Suprapubic skin (tissue), 4 donors: ENCODE measurements at regions not wholly inside any gene's neighbourhood (a gene's known extent, or its start where the extent isn't known, plus 50 kb on each side); places are given as distances from the start of the nearest gene placed in this dataset.

Source experiments
- DNase-seq, 2 donors: peaks; one replicate each; pipeline ENCODE4 v3.0.0-alpha.2; 2019; ENCODE audit warnings: low spot score in 2 of 2
- H3K27ac ChIP-seq: fragments of 200-600 bp; sonication (generic); one replicate; pipeline ENCODE4 v1.5.1; 2019
- H3K27me3 ChIP-seq: fragments of 200-600 bp; sonication (generic); one replicate; pipeline ENCODE4 v1.5.1; 2019
- H3K36me3 ChIP-seq: fragments of 200-600 bp; sonication (generic); one replicate; pipeline ENCODE4 v1.5.1; 2019
- H3K4me1 ChIP-seq: fragments of 200-600 bp; sonication (generic); one replicate; pipeline ENCODE4 v1.5.1; 2019
- H3K4me3 ChIP-seq: fragments of 200-600 bp; sonication (generic); one replicate; pipeline ENCODE4 v1.5.1; 2019; ENCODE audit warnings: mild to moderate bottlenecking
- H3K9me3 ChIP-seq: fragments of 200-600 bp; sonication (generic); one replicate; pipeline ENCODE4 v1.5.1; 2019
- EP300 ChIP-seq: sonication (generic); formaldehyde crosslinking; IDR thresholded peaks from one replicate; pipeline ENCODE4 v1.6.1; 2017; ENCODE audit warnings: antibody characterized with exemption
- POLR2A ChIP-seq, 2 donors: fragments of 450-650 bp; IDR thresholded peaks; one replicate each; pipeline ENCODE4 v1.6.1; 2017; ENCODE audit warnings: antibody characterized with exemption in 2 of 2, mild to moderate bottlenecking in 2 of 2, moderate library complexity in 2 of 2
- POLR2AphosphoS5 ChIP-seq, 3 donors: sonication (generic); formaldehyde crosslinking; IDR thresholded peaks; one replicate each; pipeline ENCODE4 v1.6.1; 2017; ENCODE audit warnings: antibody characterized with exemption in 3 of 3
- WGBS: methylation state at CpG from one replicate; pipeline ENCODE4 v1.1.5; 2018; 5-methylcytosine and 5-hydroxymethylcytosine counted together
- TF ChIP-seq, protein P1 (sequence below), 2 donors: fragments of 200-600 bp in 1 of 2; fragments of 450-650 bp in 1 of 2; sonication (generic) in 1 of 2; IDR thresholded peaks; one replicate each; pipeline ENCODE4 v1.5.1; 2016 to 2019; ENCODE audit warnings: antibody characterized with exemption in 2 of 2, mild to moderate bottlenecking in 1 of 2, moderate library complexity in 1 of 2

DNA sequence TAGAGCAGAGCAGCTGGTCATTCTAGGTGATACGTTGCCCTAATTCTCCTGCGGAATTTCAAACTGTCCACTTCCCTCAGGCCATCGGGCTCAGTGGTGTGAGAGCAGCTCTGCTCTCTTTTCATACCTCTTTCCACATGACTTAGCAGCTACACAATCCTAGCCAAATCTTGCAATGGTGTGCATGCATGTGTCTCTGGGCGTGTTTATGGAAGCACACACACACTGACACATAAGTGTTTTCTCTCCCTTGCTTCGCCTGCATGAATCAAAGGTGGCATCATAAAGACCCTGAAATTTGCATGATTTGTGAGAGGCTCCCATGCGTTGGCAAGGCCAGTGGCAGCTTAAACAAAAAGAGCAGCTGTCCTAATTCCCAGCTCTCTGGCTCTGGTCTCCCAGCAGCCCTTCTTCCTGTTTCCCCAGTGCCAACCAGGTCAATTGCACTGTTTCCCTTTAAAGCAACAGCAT is 1189.5 kb downstream of the GATA3 start:
- H3K27me3 ChIP-seq = peaks cover 14% of the 10 kb centered on the region
- H3K4me3 ChIP-seq = no peak overlapping the region
- no peaks in the 10 kb centered on the region for H3K4me1 ChIP-seq
- 70% methylated on average over 6 of the region's 6 CpGs for WGBS
- no peak overlapping the region for H3K27ac ChIP-seq
- no peaks in the 10 kb centered on the region for H3K36me3 ChIP-seq
- no peak for DNase-seq
- no peaks in the 10 kb centered on the region for H3K9me3 ChIP-seq
- TF ChIP-seq EP300 (no peak), POLR2AphosphoS5 (IDR thresholded peaks at IDR 0.05) (no peak), POLR2A (IDR thresholded peaks at IDR 0.05) (no peak)
- TF ChIP-seq, protein P1, sequence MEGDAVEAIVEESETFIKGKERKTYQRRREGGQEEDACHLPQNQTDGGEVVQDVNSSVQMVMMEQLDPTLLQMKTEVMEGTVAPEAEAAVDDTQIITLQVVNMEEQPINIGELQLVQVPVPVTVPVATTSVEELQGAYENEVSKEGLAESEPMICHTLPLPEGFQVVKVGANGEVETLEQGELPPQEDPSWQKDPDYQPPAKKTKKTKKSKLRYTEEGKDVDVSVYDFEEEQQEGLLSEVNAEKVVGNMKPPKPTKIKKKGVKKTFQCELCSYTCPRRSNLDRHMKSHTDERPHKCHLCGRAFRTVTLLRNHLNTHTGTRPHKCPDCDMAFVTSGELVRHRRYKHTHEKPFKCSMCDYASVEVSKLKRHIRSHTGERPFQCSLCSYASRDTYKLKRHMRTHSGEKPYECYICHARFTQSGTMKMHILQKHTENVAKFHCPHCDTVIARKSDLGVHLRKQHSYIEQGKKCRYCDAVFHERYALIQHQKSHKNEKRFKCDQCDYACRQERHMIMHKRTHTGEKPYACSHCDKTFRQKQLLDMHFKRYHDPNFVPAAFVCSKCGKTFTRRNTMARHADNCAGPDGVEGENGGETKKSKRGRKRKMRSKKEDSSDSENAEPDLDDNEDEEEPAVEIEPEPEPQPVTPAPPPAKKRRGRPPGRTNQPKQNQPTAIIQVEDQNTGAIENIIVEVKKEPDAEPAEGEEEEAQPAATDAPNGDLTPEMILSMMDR (IDR thresholded peaks at IDR 0.05) = no peak

DNA sequence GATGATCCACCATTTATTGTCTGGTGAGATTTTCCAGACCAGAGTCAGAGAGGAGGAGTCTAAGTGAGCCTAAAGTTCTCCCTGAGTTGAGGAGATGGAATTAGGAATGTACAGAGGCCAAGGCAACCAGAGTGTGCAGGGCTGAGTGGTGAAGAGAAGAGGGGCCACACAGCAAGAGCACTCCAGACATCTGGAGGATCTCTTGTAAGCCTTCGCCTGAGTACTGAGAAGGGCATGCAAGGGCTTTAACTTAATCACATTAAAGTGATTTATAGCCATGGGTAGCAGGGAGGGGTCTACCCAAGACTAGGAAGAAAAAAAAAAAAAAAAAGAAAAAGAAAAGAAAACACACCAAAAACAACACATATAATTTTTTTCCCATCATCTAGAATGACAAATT is 1190.4 kb downstream of the GATA3 start:
- Histone ChIP-seq H3K9me3 (no peaks in the 10 kb centered on the region), H3K27me3 (peaks cover 12% of the 10 kb centered on the region), H3K36me3 (no peaks in the 10 kb centered on the region), H3K4me3 (no peak overlapping the region), H3K4me1 (no peaks in the 10 kb centered on the region), H3K27ac (no peak overlapping the region)
- no peak for DNase-seq
- 75% methylated on average over 1 of the region's 1 CpG for WGBS
- TF ChIP-seq POLR2AphosphoS5 (IDR thresholded peaks at IDR 0.05) = no peak
- TF ChIP-seq, protein P1 (IDR thresholded peaks at IDR 0.05) = no peak
- no peak for TF ChIP-seq POLR2A (IDR thresholded peaks at IDR 0.05)
- no peak for TF ChIP-seq EP300

DNA sequence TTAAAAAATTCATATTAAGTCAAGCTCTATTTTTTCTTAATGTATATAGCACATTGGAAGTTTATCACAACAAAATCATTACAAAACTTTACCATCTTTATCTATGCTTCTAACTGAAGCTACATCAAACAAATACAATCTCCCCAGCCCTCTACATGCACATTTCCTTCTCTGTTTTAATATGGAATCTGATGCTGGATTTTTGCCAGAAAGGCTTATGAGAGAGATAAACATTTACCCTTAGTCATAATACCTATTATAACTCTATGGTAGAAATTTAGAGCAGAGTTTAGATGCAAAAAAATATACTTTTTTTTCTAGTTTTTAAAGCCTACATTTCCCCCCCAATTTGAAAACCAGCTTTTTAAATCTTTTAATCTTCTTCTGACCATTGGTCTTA is 1198.6 kb downstream of the GATA3 start:
- no peaks in the 10 kb centered on the region for H3K4me1 ChIP-seq
- no peak for DNase-seq
- no peaks in the 10 kb centered on the region for H3K27me3 ChIP-seq
- H3K9me3 ChIP-seq = no peaks in the 10 kb centered on the region
- H3K4me3 ChIP-seq = no peak overlapping the region
- TF ChIP-seq EP300 (no peak), POLR2AphosphoS5 (IDR thresholded peaks at IDR 0.05) (no peak), POLR2A (IDR thresholded peaks at IDR 0.05) (no peak)
- TF ChIP-seq, protein P1 (IDR thresholded peaks at IDR 0.05) = no peak
- no peaks in the 10 kb centered on the region for H3K36me3 ChIP-seq
- H3K27ac ChIP-seq = no peak overlapping the region

DNA sequence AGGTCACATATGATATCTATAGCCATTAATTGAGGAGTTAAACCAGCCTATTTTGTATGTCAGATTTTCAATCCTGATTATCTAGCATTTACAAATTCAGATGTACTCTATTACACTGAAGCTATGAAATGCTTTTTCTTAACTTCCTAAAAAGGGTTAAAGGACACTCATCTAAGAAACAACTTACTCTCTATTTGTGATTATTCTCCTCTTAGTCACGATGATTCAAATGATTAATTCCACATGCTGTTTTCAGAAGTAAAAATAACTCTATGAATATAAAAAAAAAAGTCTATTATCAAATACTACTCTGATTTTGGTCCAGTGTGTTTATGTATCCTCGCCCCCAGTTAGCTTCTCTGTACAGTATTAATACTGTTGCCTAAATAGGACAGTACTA is 1199.9 kb downstream of the GATA3 start:
- no peak for DNase-seq
- no peaks in the 10 kb centered on the region for H3K27me3 ChIP-seq
- 37% methylated on average over 2 of the region's 2 CpGs for WGBS
- H3K36me3 ChIP-seq = no peaks in the 10 kb centered on the region
- H3K27ac ChIP-seq = no peak overlapping the region
- no peaks in the 10 kb centered on the region for H3K9me3 ChIP-seq
- H3K4me1 ChIP-seq = no peaks in the 10 kb centered on the region
- TF ChIP-seq, protein P1 (IDR thresholded peaks at IDR 0.05) = no peak
- no peak for TF ChIP-seq POLR2AphosphoS5 (IDR thresholded peaks at IDR 0.05)
- no peak for TF ChIP-seq EP300
- no peak for TF ChIP-seq POLR2A (IDR thresholded peaks at IDR 0.05)
- no peak overlapping the region for H3K4me3 ChIP-seq

DNA sequence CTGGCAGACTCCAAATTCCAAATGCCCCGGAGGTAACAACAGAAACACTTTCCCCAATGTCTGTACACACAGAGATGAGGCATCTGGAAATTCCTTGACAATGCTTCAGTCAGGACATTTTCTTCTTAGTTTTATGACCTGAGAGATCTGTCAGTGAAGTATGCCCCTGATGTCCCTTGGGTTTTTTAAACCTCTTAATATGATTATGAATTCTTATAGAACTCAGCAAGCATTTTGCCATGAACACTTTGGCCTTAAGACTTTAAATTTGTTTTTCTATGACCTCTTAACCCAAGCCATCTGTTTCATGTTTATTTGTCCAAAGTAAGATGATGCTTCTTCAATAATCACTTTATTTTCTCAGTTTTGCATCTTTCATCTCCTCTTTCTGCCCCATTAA is 1206.2 kb downstream of the GATA3 start:
- WGBS = 69% methylated on average over 1 of the region's 1 CpG
- no peaks in the 10 kb centered on the region for H3K4me1 ChIP-seq
- H3K36me3 ChIP-seq = no peaks in the 10 kb centered on the region
- DNase-seq = no peak
- H3K4me3 ChIP-seq = no peak overlapping the region
- H3K9me3 ChIP-seq = no peaks in the 10 kb centered on the region
- H3K27ac ChIP-seq = no peak overlapping the region
- H3K27me3 ChIP-seq = peaks cover 4% of the 10 kb centered on the region
- TF ChIP-seq EP300 (no peak), POLR2AphosphoS5 (IDR thresholded peaks at IDR 0.05) (no peak), POLR2A (IDR thresholded peaks at IDR 0.05) (no peak)
- TF ChIP-seq, protein P1 (IDR thresholded peaks at IDR 0.05) = no peak
